ENCODE measurements at regions not wholly inside any gene's neighbourhood (a gene's known extent, or its start where the extent isn't known, plus 50 kb on each side); places are given as distances from the start of the nearest gene placed in this dataset.

- DNase-seq (ENCODE audit: low read depth) = no peak
Observed at GRCh38 chr7:89926194-89926593, 228.1 kb upstream of the STEAP1 start.

DNA sequence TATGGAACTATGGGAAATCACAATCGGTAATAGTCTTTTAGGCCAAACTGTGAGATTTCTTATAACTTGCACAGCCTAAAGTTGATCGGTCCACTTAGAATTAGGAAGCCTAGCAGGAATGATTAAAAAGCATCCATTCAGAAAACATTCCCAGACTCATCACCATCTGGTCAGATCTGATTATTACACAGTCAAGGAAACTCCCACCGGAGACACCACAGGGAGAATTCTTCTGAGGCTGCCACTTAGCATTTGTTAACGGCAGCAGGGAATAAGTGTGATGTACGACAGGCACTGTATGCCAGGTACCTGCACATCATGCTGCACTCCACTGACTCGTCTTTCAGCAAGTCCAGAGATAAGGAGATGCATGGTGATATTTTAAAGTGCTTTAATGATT is 227.6 kb upstream of the STEAP1 start:
- DNase-seq (ENCODE audit: low read depth) = no peak

DNA sequence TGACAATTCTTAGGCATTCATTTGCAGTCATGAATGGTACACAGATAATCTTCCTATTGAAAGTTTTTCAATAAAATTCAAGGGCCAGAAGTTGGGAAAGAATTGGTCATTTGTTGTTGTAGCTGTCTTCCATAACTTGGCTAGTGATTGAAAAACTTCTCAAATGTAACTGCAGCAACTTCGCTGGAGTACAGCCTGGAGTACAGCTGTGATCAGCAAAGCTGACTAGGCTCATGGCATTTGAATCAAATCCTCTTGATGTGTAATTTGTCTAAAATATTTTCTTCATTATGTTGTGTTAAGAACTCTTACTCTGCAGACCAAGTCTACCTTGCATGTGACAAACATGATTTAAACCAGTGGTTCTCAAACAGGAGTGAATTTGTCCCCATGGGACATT is 226.5 kb upstream of the STEAP1 start:
- DNase-seq (ENCODE audit: low read depth) = no peak

- no peak for DNase-seq (ENCODE audit: low read depth)
Observed at GRCh38 chr7:89928451-89928850, 225.8 kb upstream of the STEAP1 start.

- no peak for DNase-seq (ENCODE audit: low read depth)
Observed at GRCh38 chr7:89934101-89934500, 220.2 kb upstream of the STEAP1 start.

GRCh38 chr7:89943525-89944050 is 210.7 kb upstream of the STEAP1 start:
- DNase-seq (ENCODE audit: low read depth) = no peak

- no peak for DNase-seq (ENCODE audit: low read depth)
Observed at GRCh38 chr7:89958525-89959068, 195.7 kb upstream of the STEAP1 start.

GRCh38 chr7:89966067-89966664 is 188.1 kb upstream of the STEAP1 start:
- no peak for DNase-seq (ENCODE audit: low read depth)

DNA sequence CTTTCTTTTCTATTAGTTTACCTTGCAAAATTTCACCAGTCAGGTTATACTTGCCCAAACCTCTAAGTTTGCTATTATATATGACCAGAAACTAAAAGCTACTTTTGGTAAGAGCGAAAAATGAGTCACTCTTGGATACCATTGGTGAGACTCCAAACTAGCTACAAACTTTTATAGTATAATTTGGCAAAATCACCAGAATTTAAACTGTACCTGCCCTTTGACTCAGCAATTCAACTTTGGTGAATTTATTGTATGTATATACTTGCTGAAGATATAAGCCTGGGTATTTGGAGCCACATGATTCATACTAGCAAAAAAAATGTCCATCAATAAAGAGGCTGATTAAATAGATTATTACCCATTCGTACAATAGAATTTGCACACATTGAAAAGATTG is 178.7 kb upstream of the STEAP1 start:
- DNase-seq (ENCODE audit: low read depth) = no peak

- no peak for DNase-seq (ENCODE audit: low read depth)
Observed at GRCh38 chr7:89987665-89988064, 166.6 kb upstream of the STEAP1 start.

- no peak for DNase-seq (ENCODE audit: low read depth)
Observed at GRCh38 chr7:89988074-89988473, 166.2 kb upstream of the STEAP1 start.

DNA sequence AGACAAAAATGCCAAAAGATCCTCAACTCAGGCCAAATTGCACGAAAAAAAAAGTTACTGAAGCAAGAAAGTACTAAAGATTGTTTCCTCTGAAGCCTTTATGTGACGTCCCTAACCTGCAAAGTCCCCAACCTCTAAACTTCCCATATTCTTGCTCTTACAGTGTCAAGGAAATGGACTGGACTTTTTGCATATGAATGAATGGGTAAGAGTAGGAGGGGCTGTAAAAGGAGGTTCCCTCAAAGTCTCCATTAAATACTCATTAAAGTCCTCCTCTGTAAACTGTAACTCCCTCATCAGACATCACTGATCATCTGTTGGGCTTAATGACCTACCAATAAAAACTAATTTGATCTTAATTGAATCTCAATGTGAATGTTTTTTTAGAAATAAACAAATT is 164.8 kb upstream of the STEAP1 start:
- no peak for DNase-seq (ENCODE audit: low read depth)

- DNase-seq (ENCODE audit: low read depth) = no peak
Observed at GRCh38 chr7:89994483-89994882, 159.8 kb upstream of the STEAP1 start.

- DNase-seq (ENCODE audit: low read depth) = no peak
Observed at GRCh38 chr7:89998554-89998953, 155.7 kb upstream of the STEAP1 start.

GRCh38 chr7:90005836-90006235 is 148.4 kb upstream of the STEAP1 start:
- no peak for DNase-seq (ENCODE audit: low read depth)

DNA sequence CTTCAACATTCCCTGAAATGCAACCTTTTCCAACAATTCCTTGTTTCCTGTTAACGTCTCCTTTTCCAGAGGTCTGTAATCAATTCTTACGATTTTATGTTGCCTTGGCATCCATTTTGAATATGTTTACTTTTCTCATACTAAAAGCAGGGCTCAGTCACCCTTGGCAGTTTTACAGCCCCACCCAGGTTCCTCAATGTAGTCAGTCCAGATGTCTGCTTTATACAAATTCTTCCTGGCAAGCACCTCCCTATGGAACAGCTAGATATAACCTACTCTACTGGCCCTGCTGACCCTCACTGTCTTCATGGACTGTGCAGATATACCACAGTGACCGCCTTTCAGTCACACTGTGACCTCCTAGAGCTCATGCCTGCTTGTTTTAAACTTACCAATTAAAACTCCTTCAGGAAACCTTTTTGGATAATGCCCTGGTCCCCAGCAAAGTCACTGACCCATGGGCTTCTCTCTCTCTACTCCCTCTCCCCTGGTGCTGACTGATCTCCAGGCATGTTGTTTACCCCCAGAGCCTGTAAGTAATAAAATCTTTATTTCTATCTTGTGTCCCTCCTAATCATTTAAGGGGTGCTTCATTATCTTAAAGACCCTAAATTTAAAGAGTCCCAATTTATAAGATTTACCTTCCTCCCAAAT is 147.1 kb upstream of the STEAP1 start:
- no peak for DNase-seq (ENCODE audit: low read depth)

DNA sequence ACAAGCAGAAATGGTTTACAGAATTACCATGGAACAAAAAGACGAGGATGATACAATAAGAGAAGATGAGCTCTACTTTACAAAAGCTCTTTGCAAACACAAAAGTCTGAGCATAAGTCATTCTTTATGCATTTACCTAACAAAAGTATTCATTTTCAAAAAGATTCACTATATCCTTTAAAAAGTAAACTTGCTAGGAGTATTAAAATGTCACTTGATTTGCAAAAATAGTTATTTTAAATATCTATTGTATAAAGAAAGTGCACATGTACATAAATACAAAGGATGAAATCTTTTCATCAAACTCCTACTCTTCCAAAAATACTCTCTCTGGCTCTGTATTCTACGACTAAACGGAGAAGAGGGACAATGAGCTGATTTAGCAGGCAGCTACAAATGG is 146.4 kb upstream of the STEAP1 start:
- no peak for DNase-seq (ENCODE audit: low read depth)

GRCh38 chr7:90022213-90022612 is 132.1 kb upstream of the STEAP1 start:
- DNase-seq (ENCODE audit: low read depth) = no peak

GRCh38 chr7:90025771-90026170 is 128.5 kb upstream of the STEAP1 start:
- no peak for DNase-seq (ENCODE audit: low read depth)

DNA sequence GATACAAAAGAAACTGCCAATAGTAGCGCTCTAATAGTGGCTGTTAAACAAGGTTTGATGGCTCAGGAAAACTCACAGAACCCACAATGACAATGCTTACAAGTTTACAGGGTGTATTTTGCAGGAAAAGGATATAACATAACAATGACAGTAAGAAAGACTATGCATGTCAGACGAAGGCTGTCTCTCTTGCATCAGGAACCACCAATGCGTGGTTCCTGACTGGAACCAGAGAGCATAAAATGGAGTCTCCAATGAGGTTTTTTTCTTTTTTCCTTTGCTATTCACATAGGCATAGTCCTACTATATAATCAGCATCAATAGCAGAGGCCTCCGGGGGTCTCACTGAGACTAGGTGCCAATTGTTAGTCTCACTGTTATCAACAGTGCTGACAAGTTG is 120.4 kb upstream of the STEAP1 start:
- DNase-seq (ENCODE audit: low read depth) = no peak

DNA sequence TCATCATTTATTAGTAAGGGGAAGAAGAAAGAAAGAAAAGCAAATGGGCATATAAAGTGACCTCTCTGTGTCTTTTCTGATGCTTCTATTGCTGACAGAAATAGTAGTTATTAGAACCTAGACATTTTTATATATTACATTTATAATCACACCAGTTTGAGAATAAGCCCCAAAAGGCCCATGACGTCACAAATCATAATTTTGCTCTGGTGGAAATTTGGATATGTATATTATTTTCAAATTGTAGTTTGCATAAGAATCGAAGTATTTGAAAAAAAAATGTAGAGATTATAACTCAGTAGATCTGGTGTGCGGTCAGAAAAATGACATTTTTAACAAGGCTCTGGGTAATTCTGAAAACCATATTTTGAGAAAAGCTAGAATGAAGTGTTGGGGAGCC is 101.2 kb upstream of the STEAP1 start:
- DNase-seq (ENCODE audit: low read depth) = no peak

DNA sequence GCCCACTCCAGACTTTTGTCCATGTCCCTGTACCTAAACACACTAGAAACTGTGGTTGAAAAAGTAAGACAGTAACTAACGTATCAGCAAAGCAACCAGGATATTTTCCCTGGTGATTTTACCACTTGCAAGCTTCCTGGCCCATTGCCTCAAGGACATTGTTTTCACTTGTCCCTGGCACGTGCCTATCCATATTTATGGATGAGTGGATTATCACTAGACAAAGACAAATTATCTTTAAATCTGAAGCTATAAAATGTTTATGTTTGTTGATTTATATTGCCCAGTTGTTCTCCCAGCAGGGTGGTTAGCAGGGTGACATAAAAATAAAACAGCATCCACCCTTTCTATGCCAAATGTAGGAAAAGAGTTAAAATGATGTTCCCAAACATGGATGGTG is 93.2 kb upstream of the STEAP1 start:
- no peak for DNase-seq (ENCODE audit: low read depth)

DNA sequence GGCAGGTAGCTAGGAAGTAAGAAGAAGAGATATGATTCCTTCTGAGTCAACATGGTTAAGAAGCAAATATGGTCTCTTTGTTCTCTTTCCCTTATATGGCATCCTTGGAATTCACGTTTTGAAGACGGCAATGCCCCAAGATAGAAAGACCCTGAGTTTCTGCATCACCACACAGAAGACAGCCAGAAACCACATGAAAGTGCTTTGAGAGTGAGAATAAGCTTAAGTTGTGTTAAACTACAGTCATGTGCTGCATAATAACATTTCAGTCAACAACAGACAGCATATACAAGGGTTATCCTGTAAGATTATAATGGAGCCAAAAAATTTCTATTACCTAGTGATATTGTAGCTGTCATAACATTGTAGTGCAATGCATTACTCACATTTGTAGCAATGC is 89.9 kb upstream of the STEAP1 start:
- no peak for DNase-seq (ENCODE audit: low read depth)

DNA sequence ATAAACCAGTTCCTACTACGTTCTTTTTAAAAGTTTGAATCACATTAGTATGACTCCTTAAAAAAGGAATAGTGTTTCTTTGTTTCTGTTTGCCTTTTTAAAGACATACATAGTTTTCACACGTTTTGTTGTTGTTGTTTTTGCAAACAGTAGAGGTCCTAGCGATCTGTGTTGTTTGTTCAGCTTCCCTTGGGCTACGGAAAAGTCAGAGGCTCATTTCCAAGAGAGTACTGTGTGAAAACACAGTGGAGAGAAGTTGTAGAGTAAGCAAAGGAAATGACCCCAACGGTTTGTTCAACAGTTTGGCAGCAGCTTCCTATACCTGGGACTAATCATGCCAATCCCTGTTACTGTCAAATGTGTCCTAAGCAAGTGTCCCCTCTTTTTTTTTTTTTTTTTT is 87.1 kb upstream of the STEAP1 start:
- no peak for DNase-seq (ENCODE audit: low read depth)

Measured in activated T-cell treated with anti-CD3 and anti-CD28 coated beads for 1 hour (primary cell).